NCI-H128 (cell line): ENCODE measurements at regions not wholly inside any gene's neighbourhood (a gene's known extent, or its start where the extent isn't known, plus 50 kb on each side); places are given as distances from the start of the nearest gene placed in this dataset.

Experiments
- DNase-seq: peaks from one replicate; lab custom pipeline; 2025; ENCODE audit not compliant: unreplicated experiment; lab: John Stamatoyannopoulos, UW

DNA sequence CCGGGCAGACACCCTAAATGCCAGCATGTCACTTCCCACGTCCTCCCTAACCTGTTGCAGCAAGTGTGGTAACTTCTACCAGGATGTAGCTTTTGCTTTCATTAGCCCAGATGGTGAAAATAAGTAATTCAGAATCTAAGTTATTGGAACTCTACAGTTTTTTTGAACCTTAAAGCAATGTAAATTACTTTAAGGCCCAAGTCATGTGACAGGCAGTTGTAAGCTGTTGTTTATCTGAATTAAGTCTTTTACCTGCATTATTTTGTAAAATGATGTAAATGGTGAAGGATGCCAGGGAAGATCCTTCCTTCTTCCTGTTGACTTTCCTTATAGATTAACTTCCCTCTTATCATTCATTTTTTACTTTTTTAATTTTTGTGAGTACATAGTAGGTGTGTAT is 670.2 kb downstream of the SEMA5A start:
- no peak for DNase-seq

DNA sequence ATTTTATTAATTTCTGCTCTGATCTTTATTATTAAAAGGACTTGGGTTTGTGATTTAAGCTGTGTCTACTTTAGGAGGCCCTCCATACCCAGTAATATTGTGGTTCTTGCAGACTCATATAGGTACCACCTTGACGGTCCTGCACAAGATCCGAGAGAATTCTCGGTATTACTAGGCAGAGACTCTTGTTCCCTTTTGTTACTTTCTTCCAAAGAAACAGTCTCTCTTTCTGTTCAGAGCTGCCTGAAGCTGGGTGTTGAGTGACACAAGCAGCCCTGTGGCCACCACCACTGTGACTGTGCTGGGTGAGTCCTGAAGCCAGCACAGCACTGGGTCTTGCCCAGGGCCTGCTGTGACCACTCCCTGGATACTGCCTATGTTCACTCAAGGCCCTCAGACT is 666.6 kb downstream of the SEMA5A start:
- no peak for DNase-seq

DNA sequence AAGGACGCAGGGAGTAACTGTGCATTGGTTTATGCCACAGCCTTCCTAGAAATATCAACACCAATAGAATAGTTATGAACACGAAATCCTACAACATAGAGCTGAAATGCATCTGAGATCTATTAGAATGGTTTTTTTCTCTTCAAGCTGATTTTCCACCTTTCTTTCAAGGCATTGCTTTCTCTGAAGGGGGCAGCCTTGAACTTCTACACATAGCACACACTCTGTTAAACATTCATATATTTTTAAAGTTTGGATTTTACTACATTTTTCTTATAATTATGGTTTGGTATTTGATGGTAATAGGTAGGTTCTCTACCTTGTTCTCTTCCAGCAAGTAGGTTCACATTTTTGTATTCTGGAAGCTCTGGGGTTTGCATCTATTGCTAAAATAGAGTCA is 661.8 kb downstream of the SEMA5A start:
- DNase-seq = no peak

DNA sequence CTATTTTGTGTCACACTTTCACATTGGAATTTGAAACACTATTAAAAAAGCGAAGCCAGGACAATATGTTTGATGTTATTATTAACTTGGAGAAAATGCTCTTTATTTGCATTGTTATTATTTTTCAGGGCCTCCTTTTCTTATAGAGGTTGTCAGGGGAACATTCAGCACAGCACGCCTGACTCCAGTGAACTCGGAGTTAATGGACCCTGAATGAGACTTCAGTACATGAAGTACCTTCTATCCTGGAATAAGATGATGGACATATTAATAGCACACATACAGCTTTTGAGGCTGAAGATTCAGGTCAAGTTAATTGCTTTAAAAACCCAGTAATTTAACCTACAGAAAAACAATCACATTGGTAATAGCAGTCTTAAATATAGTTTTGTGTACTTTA is 652.9 kb downstream of the SEMA5A start:
- DNase-seq = no peak

DNA sequence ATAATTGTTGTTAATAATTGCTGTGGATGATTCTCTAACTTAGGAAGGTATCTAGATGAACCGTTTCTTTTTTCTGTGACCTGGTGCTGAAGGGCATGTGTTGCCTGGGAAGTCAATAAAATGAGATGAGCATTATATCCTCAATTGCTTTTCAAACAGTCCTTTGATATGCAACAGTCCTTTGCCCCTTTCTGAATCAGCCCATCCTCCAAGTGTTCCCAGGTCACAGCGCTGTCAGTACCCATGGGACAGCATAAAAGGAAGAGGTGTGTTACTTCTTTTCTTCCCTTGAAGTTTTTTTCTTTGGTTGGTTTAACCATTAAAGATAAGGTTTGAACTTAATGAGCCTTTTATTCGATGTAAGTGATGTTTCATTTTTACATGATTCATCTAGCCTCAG is 651.8 kb downstream of the SEMA5A start:
- no peak for DNase-seq

DNA sequence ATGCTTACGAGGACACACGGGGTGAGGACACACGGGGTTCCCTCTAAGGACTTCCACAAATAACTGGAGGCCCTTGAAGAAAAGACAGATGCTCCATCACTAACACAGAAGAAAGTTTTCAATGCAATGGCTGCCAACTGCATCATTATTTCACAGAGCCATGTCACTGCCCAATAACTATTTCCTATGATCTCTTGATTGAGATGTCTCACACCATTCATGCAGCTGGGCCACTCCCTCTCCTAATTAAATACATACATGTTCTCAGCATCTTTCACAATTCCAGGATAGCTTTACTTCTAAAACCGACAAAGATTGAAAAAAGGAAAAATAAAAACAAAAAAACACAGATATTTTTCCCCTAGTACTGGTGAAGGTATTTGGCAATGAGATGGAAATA is 650.8 kb downstream of the SEMA5A start:
- no peak for DNase-seq

DNA sequence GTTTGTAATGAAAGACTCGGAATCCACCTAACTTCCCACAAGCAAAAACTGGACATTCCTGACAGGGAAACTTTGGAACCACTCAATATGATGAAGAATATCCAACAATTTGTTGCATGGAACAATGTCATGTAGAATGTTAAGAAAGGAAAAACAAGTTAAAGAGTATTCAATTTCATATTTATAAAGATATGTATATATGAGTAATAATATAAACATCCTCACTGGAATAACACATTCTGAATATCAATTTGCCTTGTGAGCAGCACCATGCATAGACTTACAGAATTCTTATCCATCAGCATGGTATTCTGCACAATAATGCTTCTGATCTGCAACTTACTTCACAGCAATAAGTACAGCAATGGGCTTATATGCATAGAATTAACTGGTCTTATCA is 650.3 kb downstream of the SEMA5A start:
- DNase-seq = no peak

DNA sequence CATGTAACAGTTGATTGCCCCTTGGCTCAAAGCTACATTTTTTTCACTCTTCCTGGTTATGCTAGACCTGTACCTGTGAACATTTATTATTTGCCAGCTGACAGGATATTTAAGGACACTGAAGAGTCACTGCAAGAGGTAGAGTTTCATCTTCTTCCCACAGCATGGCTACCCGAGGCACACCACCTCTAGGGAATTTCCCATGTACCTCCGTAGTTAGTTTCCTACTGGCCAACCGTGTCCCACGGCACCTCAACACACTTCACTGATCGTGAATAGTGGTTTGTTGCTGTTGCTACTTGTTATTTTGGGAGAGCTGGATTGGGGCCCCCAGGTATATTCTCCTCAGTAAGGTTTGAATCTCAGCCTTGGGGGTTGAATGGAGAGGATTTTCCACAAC is 648.6 kb downstream of the SEMA5A start:
- DNase-seq = no peak

DNA sequence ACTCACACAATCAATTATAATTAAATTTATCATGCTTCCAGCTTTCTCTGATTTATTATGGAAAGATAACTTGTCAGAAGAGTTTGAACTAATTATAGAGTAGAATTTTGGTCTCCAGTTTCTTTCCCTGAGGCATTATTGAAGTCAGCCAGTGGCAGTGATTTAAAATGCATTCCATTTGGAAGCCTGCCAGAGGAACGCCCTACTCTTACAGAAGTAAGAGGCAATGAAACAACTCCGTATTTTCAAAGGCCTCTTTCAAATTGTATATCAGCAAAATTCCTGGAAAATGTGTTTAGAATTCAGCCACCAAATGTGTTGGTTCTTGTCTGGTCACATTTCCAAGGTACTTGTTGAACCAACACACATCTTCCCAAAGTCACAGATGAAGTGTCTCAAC is 640.9 kb downstream of the SEMA5A start:
- DNase-seq = peak; percentile 84

DNA sequence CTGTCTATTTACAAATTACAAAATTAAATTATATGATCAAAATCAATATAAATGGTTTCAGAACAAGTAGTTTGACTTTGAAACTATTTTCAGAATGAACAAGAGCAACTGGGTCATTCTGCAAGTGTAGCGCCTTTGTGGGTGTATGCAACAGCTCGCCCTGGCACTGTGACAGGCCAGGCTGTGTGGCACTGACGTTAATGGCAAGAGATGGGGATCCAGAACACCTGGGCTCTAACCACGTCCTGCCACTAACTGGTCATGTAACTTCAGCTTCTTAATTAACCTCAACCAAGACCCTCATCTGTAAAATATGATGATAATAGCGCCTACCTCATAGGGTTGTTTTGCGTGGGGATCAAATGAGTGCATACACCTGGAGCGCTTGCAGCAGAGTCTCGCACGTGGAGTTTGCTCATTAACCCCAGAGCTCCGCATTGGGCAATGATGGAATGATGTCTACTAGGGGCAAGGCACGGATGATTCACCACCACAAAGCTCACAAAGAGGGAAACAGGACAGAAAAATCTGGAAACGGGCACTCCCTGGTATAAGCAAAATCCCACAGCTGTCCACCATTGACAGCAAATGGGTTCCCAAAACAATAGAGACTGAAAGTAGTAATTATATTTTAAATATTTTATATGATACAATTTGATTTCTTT is 639.4 kb downstream of the SEMA5A start:
- no peak for DNase-seq

DNA sequence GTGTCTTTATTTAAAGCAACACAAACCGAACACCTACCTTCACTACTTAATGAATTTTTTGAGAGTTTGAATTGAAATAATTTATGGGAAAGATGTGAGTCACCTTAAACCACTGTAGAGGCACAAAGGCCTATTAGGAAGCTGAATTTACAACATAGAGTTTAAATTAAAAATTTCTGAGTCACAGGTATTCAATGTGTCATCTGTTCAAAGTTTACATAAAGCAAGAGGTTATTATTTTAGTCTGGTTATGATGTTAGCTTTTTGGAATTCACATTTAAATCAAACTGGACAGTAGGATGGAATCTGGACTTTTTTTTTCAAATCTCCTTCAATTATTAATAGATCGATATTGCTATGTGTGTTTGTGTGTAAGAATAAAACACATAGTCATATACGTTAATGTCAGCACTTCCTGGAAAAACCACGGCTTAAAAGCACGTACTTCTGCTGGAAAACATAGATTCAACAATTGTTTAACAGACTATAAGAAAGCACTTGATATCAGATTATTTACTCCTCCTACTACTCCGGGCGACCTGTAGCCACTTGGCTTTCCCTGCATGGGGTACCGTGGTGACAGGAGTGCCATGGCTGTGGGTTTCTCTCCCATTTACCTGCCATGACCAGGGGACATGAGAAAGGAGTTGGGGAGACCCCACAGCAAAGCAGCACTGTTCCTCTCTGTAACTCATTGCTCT is 638.6 kb downstream of the SEMA5A start:
- DNase-seq = no peak

DNA sequence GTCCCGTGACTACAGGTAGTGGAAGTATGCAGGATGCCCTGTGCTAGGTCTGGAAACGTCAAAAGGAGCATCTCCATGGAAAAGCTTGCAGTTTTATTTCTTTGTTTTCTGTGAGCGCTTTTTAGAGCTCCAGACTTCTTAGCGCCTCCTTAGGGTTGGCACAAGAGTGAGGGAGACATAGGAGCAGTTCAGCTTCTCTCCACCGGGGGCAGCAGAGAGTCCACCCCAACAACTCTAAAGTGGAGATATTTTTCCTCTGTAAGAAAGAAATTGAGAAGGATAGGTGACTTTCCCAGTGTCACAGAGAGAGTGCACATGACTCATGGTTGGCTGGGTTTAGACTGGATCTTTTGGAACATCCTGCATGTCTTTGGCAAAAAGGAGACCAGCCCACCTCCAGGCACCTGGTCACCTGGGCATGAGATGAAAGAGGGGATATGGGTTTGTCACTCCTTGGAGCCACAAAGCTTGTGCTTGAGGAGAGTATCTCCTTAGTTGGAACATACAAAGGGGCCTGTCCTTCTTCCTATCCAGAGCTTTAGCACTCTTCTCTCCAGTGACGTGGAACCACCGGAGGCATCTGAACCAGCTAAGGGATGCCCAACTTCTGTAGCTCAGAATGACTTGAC is 637.7 kb downstream of the SEMA5A start:
- no peak for DNase-seq

DNA sequence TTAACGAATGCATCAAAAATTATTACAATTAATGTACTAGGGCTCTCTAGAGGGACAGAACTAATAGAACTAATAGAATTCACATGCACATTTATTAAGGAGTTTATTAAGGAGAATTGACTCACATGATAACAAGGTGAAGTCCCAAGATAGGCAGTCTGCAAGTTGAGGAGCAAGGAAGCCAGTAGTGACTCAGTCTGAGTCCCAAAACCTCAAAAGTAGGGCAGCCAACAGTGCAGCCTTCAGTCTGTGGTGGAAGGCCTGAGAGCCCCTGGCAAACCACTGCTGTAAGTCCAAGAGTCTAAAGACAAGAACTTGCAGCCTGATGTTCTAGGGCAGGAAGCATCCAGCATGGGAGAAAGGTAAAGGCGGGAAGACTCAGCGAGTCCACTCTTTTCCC is 633.8 kb downstream of the SEMA5A start:
- no peak for DNase-seq

DNA sequence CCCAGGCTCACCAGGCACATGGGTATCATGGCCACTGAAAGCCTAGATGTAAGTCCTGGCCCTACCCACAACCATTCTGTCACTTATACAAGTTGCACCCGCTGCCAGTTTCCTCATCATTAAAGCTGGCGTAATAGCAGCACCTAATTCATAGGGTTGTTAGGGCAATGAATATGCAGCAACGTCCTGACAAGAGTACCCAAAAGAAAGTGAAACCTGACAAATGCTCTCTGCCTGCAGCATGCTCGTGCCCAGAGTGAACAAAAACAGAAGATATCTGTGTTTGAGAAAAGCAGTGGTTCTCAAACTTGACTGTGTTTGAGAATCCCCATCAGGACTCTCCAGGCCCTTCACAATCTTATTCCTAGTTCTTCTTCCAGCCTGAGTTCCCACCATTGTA is 632.4 kb downstream of the SEMA5A start:
- DNase-seq = no peak

DNA sequence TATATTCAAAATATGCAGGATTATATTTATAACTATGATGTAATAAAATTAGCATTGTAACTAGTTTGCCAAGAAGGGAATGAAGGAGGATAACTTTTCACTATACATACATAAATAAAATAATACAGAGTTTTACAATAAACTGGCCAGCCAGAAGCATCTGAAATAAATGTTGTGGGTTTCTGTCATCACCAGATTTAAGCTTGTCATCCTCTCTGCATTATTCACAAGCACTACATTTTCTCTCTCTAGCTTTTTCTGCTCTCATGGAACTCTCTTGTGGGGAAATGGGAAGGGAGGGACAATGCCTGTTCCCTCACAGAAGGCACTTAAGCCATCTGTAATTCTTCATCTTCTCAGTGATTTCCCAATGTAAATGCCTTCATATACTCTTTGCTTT is 626.8 kb downstream of the SEMA5A start:
- no peak for DNase-seq

DNA sequence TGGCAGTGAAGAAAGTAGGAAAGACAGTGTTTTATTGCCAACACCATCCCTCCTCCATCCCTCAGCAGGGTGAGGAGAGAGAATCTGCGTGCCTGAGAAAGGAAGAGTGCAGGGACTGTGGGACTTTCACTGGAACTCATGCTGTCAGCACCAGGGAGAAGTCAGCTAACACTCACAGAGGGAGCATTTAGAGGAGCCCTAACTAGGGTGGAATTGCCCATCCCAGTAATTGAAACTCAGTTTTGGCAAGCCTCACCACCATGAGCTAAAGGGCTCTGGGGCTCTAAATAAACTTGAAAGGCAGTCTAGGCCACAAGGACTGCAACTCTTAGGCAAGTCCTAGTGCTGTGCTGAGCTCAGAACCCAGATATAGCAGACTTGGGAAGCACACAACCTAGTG is 622.3 kb downstream of the SEMA5A start:
- DNase-seq = no peak

DNA sequence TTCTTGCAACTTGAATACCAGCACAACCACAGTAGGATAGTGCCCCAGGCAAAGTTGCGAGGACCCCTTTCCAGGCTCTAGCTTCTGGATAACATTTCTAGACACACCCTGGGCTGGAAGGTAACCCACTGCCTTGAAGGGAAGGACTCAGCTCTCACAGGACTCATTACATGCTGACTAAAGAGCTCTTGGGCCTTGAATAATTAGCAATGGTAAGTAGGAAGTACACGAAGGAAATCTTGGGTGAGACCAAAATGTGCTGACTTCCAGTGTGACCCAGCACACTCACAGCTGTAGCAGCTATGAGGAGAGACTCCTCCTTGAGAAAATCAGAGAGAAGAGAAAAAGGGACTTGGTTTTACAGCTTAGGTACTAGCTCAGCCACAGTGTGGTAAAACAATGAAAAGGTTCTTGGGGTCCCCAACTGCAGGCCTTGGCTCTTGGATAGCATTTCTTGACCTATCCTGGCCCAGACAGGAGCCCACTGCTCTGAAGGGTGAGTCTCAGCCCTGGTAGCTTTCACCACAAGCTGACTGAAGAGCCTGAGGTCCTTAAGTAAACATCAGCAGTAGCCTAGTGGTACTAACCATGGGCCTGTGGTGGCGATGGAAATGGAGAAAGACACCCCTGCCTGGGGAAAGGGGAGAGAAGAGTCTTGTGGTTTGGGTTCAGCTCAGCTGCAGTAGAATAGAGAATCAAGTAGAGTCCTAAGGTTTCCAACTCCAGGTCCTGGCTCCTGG is 621.7 kb downstream of the SEMA5A start:
- DNase-seq = no peak

DNA sequence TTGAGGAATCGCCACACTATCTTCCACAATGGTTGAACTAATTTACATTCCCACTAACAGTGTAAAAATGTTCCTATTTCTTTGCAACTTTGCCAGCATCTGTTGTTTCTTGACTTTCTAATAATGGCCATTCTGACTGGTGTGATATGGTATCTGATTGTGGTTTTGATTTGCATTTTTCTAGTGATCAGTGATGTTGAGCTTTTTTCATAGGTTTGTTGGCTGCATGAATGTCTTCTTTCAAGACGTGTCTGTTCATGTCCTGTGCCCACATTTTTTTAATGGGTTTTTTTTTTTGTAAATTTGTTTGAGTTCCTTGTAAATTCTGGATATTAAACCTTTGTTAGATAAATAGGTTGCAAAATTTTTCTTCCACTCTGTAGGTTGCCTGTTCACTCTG is 615.9 kb downstream of the SEMA5A start:
- DNase-seq = no peak

DNA sequence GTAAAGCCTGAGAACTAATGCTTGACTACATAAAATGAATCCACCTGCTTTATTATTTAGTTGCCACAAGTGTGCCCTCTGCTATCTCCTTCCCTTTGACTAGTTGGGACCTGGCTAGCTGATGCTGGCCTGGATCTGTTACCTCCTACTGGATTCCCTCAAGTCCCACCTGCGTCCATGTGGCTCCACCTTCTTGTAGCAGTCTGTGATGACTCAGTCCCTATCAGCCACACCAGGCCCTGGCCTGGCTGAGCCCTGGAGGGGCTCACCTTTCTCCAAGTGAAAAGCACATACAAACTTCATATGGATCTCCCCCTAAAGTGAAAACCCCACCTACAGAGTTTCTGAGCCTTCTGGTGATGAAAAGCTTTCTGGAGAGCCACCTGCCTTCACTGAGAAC is 611.4 kb downstream of the SEMA5A start:
- DNase-seq = no peak

DNA sequence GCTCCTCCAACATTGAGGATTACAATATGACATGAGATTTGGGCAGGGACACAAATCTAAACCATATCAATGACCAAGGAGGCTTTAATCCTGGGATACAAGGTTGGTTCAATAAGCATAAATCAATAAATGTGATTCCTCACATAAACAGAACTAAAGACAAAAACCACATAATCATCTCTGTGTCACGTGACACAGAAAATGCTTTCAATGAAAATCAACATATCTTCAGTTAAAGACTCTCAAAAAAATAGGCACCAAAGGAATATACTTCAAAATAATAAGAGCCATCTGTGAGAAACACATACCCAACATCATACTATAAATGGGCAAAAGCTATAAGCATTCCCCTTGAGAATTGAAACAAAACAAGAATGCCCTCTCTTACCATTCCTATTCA is 604.9 kb downstream of the SEMA5A start:
- no peak for DNase-seq

DNA sequence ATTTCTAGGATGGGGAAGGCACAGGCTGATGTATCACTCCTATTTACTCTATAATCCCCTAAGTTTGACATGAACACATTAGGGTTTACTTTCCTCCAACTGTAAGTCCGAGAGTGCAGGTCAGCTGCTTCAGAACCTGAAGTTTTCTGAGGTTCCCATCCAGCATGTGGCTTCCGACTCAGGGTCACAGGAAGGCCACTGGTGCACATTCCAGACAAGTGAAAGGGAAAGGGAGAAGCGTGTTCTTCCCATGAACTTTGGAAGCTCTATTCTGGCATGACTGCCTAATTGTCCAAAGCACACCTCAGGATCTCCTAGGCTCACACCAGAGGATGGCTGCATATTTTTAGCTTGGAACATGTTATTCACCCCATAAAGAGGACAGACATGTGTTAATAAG is 602.6 kb downstream of the SEMA5A start:
- no peak for DNase-seq

DNA sequence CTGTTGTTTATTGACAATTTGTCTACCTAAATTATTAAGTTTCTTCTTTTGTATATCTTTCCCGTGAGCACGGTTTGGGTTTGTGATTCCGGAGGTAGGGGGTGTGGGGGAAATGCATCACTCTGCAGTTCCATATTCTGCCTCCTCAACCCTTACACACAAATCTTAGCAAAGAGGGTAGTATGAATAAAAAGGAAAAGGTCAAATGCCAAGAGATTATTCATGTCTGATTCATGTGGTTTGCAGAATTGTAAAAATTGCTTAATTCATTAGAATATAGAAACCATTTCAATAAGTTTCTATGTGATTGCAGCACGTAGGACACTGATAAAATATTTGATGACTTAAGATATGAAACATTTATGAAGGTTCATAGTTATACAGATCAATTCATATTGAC is 601.9 kb downstream of the SEMA5A start:
- DNase-seq = no peak
